ENCODE measurements at regions not wholly inside any gene's neighbourhood (a gene's known extent, or its start where the extent isn't known, plus 50 kb on each side); places are given as distances from the start of the nearest gene placed in this dataset.

- Histone ChIP-seq H3K9me3 (no peaks in the 10 kb centered on the region), H3K4me1 (no peaks in the 10 kb centered on the region), H3K27ac (no peak overlapping the region), H3K4me3 (no peak overlapping the region), H3K36me3 (no peaks in the 10 kb centered on the region), H3K27me3 (no peaks in the 10 kb centered on the region)
- WGBS, 4 donors = 47 to 54% (median 51%) methylated on average over 3 of the region's 3 CpGs
- no peak for ATAC-seq
- DNase-seq = no peak
- intact Hi-C loops (cut with DNase I) = no loop called here
- no peak for TF ChIP-seq POLR2A (IDR thresholded peaks at IDR 0.05)
- TF ChIP-seq, protein P1, sequence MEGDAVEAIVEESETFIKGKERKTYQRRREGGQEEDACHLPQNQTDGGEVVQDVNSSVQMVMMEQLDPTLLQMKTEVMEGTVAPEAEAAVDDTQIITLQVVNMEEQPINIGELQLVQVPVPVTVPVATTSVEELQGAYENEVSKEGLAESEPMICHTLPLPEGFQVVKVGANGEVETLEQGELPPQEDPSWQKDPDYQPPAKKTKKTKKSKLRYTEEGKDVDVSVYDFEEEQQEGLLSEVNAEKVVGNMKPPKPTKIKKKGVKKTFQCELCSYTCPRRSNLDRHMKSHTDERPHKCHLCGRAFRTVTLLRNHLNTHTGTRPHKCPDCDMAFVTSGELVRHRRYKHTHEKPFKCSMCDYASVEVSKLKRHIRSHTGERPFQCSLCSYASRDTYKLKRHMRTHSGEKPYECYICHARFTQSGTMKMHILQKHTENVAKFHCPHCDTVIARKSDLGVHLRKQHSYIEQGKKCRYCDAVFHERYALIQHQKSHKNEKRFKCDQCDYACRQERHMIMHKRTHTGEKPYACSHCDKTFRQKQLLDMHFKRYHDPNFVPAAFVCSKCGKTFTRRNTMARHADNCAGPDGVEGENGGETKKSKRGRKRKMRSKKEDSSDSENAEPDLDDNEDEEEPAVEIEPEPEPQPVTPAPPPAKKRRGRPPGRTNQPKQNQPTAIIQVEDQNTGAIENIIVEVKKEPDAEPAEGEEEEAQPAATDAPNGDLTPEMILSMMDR (IDR thresholded peaks at IDR 0.05) = no peak
Observed at GRCh38 chr9:81237565-81238231, 451.6 kb downstream of the TLE1 start.

DNA sequence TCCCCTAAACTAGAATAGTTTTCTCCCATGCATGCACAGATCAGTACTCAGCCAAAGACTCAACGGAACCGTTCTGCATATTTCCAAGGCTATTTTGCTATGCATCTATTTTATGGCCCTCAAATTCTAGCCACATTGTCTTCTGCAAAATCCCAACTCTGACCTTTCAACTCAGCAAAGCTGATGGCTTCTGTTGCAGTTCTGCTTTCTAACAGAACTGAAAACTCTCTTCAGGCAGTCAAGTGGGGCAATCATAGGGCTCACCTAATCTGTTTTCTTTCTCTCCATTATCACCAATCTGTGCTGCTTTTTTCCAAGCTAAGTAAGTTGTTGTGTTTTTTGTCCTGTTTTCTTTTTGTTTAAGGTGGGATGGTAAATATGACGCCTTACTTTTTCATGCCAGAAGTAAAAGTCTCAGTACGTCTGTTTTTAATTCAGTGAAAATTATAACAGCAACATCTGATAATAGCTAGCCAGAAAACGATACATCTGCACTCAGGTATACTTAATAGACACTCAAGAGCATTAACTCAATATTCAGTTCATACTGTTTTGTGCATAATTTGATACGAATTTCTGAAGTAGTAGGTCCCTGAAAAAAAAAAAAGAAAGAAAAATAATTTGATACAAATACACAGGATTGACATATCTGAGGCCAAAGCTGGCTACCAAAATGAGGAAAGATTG is 454.3 kb downstream of the TLE1 start:
- DNase-seq (no peak), ATAC-seq (no peak)
- Histone ChIP-seq H3K36me3 (no peaks in the 10 kb centered on the region), H3K4me1 (no peaks in the 10 kb centered on the region), H3K27ac (no peak overlapping the region), H3K9me3 (no peaks in the 10 kb centered on the region), H3K27me3 (no peaks in the 10 kb centered on the region), H3K4me3 (no peak overlapping the region)
- TF ChIP-seq, protein P1 (IDR thresholded peaks at IDR 0.05) = no peak
- no peak for TF ChIP-seq POLR2A (IDR thresholded peaks at IDR 0.05)
- WGBS, 4 donors = 76 to 83% (median 79%) methylated on average over 6 of the region's 6 CpGs
- intact Hi-C loops (cut with DNase I) = no loop called here

- no peaks in the 10 kb centered on the region for H3K4me1 ChIP-seq
- ATAC-seq (no peak), DNase-seq (no peak)
- TF ChIP-seq POLR2A (IDR thresholded peaks at IDR 0.05) = no peak
- TF ChIP-seq, protein P1 (IDR thresholded peaks at IDR 0.05) = no peak
- no peak overlapping the region for H3K4me3 ChIP-seq
- H3K9me3 ChIP-seq = no peaks in the 10 kb centered on the region
- intact Hi-C loops (cut with DNase I) = no loop called here
- WGBS, 4 donors = 0% methylated on average over 1 of the region's 1 CpG
- no peaks in the 10 kb centered on the region for H3K36me3 ChIP-seq
- H3K27ac ChIP-seq = no peak overlapping the region
- H3K27me3 ChIP-seq = no peaks in the 10 kb centered on the region
Observed at GRCh38 chr9:81231011-81231410, 458.3 kb downstream of the TLE1 start.

DNA sequence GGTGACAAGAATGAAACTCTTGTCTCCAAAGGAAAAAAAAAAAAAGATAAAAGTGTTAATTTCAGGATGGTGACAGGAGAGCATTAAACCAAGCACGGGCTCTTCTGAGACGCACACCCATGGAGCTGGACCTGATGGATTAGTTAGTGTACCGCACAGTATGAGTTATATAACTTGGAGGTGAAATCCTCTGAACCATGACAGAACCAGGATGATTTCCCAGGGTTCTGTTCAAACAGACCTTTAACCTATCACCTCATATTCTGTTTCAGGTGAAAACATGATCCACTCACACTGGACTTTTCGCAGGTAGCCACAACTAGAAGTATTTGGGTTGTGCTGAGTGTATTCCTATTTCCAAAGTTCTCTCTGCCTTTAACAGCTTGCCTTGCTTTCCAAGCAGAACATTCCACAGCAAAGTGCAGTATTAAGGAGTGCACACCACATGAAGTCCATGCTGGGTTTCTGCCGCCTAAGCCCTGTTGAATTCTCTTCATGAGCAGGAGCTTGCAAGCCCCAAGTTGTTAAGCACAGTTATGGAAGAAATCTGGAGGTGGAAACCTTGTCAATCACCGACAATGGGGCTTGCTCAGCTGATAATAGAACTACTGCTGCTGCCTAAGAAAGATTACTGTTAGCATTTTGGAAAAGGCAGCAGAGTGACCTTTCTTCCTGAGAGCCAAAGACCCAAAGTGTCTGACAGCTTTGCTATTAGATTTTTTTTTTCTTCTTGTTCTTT is 461.7 kb downstream of the TLE1 start:
- intact Hi-C loops (cut with DNase I) = no loop called here

More for the DNA sequence above, 461.7 kb downstream of the TLE1 start:
- H3K27me3 ChIP-seq = no peaks in the 10 kb centered on the region
- H3K4me3 ChIP-seq = no peak overlapping the region
- no peak overlapping the region for H3K27ac ChIP-seq
- H3K4me1 ChIP-seq = no peaks in the 10 kb centered on the region
- H3K36me3 ChIP-seq = no peaks in the 10 kb centered on the region
- no peak for TF ChIP-seq POLR2A (IDR thresholded peaks at IDR 0.05)
- TF ChIP-seq, protein P1 (IDR thresholded peaks at IDR 0.05) = no peak
- ATAC-seq (no peak), DNase-seq (no peak)
- no peaks in the 10 kb centered on the region for H3K9me3 ChIP-seq
- 73 to 78% (median 77%) methylated on average over 6 of the region's 6 CpGs for WGBS, 4 donors
